Osteoblast (primary cell): ENCODE measurements at regions not wholly inside any gene's neighbourhood (a gene's known extent, or its start where the extent isn't known, plus 50 kb on each side); places are given as distances from the start of the nearest gene placed in this dataset.

Experiments used
- DNase-seq: peaks from one replicate; pipeline ENCODE4 v3.0.0; 2011; ENCODE audit warnings: low spot score, mixed read lengths; ENCODE audit not compliant: insufficient read length; ENCODE audit errors: missing footprints
- H2AFZ ChIP-seq: 2 replicates; pipeline ENCODE4 v1.6.0; 2011; ENCODE audit warnings: mild to moderate bottlenecking, low read length
- H3K27ac ChIP-seq: 2 replicates; pipeline ENCODE4 v1.5.1; 2011; ENCODE audit warnings: mild to moderate bottlenecking, low read depth, low read length, moderate library complexity
- H3K27me3 ChIP-seq: 2 replicates; pipeline ENCODE4 v1.6.0; 2012; ENCODE audit warnings: mild to moderate bottlenecking, control low read depth, inconsistent platforms, low read length, moderate library complexity; ENCODE audit not compliant: insufficient read depth
- H3K36me3 ChIP-seq: 2 replicates; pipeline ENCODE4 v1.5.1; 2011; ENCODE audit warnings: mild to moderate bottlenecking, low read length, control low read depth, moderate library complexity; ENCODE audit not compliant: insufficient read depth
- H3K4me1 ChIP-seq: 2 replicates; pipeline ENCODE4 v1.5.1; 2011; ENCODE audit warnings: mild to moderate bottlenecking, low read length, control low read depth, moderate library complexity; ENCODE audit not compliant: insufficient read depth
- H3K4me2 ChIP-seq: 2 replicates; pipeline ENCODE4 v1.6.0; 2011; ENCODE audit warnings: mild to moderate bottlenecking, low read length; ENCODE audit not compliant: insufficient read depth
- H3K4me3 ChIP-seq: fragments of 200-600 bp; sonication (generic); 3 replicates; pipeline ENCODE4 v1.5.1; 2012; ENCODE audit warnings: mild to moderate bottlenecking, low read length, inconsistent platforms; ENCODE audit not compliant: insufficient read depth
- H3K79me2 ChIP-seq: 2 replicates; pipeline ENCODE4 v1.6.0; 2012; ENCODE audit warnings: mild to moderate bottlenecking, low read length, control low read depth, inconsistent platforms; ENCODE audit not compliant: insufficient read depth
- H3K9me3 ChIP-seq: 2 replicates; pipeline ENCODE4 v1.5.1; 2011; ENCODE audit warnings: low read depth, low read length, control low read depth
- H4K20me1 ChIP-seq: 2 replicates; pipeline ENCODE4 v1.6.0; 2012; ENCODE audit warnings: mild to moderate bottlenecking, low read length, control low read depth; ENCODE audit not compliant: insufficient read depth
- CTCF ChIP-seq: IDR thresholded peaks from 2 replicates; pipeline ENCODE4 v1.5.1; 2011; ENCODE audit warnings: mild to moderate bottlenecking, low read depth, low read length, moderate library complexity; ENCODE audit errors: extremely low read depth

- H3K36me3 ChIP-seq: no peaks in the 10 kb centered on the region
- no peaks in the 10 kb centered on the region for H3K27me3 ChIP-seq
- no peak overlapping the region for H3K27ac ChIP-seq
- no peak overlapping the region for H3K4me2 ChIP-seq
- H2AFZ ChIP-seq: no peak overlapping the region
- H3K9me3 ChIP-seq: peaks cover 2% of the 10 kb centered on the region
- no peaks in the 10 kb centered on the region for H3K79me2 ChIP-seq
- H3K4me3 ChIP-seq: no peak overlapping the region
- DNase-seq: no peak
- no peaks in the 10 kb centered on the region for H3K4me1 ChIP-seq
- TF ChIP-seq CTCF: no peak
- no peaks in the 10 kb centered on the region for H4K20me1 ChIP-seq
These were observed 105.1 kb upstream of the SORCS1 start for GRCh38 chr10:107269626-107270025.

- H2AFZ ChIP-seq: no peak overlapping the region
These were observed 100.2 kb upstream of the SORCS1 start for GRCh38 chr10:107264742-107265141.

GRCh38 chr10:107244122-107244521 is 79.6 kb upstream of the SORCS1 start:
- H3K4me3 ChIP-seq: no peak overlapping the region
- DNase-seq: no peak
- H4K20me1 ChIP-seq: no peaks in the 10 kb centered on the region
- no peaks in the 10 kb centered on the region for H3K27me3 ChIP-seq
- H2AFZ ChIP-seq: no peak overlapping the region
- TF ChIP-seq CTCF: no peak
- no peaks in the 10 kb centered on the region for H3K4me1 ChIP-seq
- H3K9me3 ChIP-seq: no peaks in the 10 kb centered on the region
- no peak overlapping the region for H3K27ac ChIP-seq
- no peaks in the 10 kb centered on the region for H3K36me3 ChIP-seq
- H3K79me2 ChIP-seq: no peaks in the 10 kb centered on the region
- no peak overlapping the region for H3K4me2 ChIP-seq

More at GRCh38 chr10:107264742-107265141, 100.2 kb upstream of the SORCS1 start:
- no peak overlapping the region for H3K27ac ChIP-seq
- no peaks in the 10 kb centered on the region for H4K20me1 ChIP-seq
- no peak for TF ChIP-seq CTCF
- no peaks in the 10 kb centered on the region for H3K9me3 ChIP-seq
- H3K4me1 ChIP-seq: no peaks in the 10 kb centered on the region
- H3K36me3 ChIP-seq: no peaks in the 10 kb centered on the region
- DNase-seq: no peak
- no peak overlapping the region for H3K4me2 ChIP-seq
- no peaks in the 10 kb centered on the region for H3K27me3 ChIP-seq
- no peaks in the 10 kb centered on the region for H3K79me2 ChIP-seq
- H3K4me3 ChIP-seq: no peak overlapping the region

DNA sequence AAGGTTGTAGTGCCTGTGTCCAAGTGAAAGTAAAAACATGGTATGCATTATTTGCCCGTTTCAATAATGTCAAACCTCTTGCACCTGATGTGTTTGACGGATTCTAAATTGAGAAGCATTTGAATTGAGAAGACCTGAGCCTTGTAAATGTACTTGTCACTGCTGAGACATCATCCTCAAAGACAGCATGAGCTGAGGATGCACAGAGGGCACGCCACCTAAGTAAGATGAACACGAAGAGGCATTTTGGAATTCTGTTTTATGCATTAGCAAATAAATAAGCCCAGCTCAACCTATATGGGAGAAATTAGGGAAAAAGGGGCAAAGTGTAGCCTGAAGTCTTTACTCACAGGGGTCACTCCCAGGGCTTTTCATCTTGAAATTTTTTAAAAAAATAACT is 73.8 kb upstream of the SORCS1 start:
- Histone ChIP-seq H3K79me2 (no peaks in the 10 kb centered on the region), H3K4me1 (no peaks in the 10 kb centered on the region), H4K20me1 (no peaks in the 10 kb centered on the region), H3K4me3 (no peak overlapping the region), H3K4me2 (no peak overlapping the region), H2AFZ (no peak overlapping the region), H3K27me3 (no peaks in the 10 kb centered on the region), H3K9me3 (peaks cover under 1% of the 10 kb centered on the region), H3K36me3 (no peaks in the 10 kb centered on the region), H3K27ac (no peak overlapping the region)
- no peak for TF ChIP-seq CTCF
- DNase-seq: no peak
